ENCODE measurements at regions not wholly inside any gene's neighbourhood (a gene's known extent, or its start where the extent isn't known, plus 50 kb on each side); places are given as distances from the start of the nearest gene placed in this dataset.

DNA sequence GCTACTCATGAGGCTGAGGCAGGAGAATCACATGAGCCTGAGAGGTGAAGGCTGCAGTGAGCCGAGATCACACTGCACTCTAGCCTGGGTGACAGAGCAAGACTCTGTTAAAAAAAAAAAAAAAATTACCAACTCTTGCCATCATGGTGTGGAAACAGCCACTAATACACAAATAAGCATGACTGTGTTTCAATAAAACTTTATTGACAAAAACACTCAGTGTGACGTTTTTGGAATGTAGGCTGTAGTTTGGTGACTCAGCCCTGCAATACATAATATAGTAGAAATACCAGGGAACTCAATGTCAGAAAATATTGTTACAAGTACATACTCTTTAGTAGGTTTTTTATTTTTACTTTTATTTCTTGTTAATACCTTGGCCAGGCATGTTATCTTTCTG lies 207.1 kb downstream of the CASP12 start:
- TF ChIP-seq POLR2AphosphoS5 (IDR thresholded peaks at IDR 0.05) = no peak
- TF ChIP-seq, protein P1, sequence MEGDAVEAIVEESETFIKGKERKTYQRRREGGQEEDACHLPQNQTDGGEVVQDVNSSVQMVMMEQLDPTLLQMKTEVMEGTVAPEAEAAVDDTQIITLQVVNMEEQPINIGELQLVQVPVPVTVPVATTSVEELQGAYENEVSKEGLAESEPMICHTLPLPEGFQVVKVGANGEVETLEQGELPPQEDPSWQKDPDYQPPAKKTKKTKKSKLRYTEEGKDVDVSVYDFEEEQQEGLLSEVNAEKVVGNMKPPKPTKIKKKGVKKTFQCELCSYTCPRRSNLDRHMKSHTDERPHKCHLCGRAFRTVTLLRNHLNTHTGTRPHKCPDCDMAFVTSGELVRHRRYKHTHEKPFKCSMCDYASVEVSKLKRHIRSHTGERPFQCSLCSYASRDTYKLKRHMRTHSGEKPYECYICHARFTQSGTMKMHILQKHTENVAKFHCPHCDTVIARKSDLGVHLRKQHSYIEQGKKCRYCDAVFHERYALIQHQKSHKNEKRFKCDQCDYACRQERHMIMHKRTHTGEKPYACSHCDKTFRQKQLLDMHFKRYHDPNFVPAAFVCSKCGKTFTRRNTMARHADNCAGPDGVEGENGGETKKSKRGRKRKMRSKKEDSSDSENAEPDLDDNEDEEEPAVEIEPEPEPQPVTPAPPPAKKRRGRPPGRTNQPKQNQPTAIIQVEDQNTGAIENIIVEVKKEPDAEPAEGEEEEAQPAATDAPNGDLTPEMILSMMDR (IDR thresholded peaks at IDR 0.05) = no peak
- TF ChIP-seq EP300 (IDR thresholded peaks at IDR 0.05) = no peak

Measured in upper lobe of left lung (tissue), 4 donors.